GM18951 (cell line): ENCODE measurements at regions not wholly inside any gene's neighbourhood (a gene's known extent, or its start where the extent isn't known, plus 50 kb on each side); places are given as distances from the start of the nearest gene placed in this dataset.

Source experiments
- POLR2A ChIP-seq: IDR thresholded peaks from 4 replicates; pipeline ENCODE4 v1.6.1; 2011; ENCODE audit warnings: mild to moderate bottlenecking; ENCODE audit not compliant: insufficient read length, insufficient read depth; ENCODE audit errors: extremely low read depth
- in situ Hi-C: fragments of 300-500 bp; cut with MboI; formaldehyde crosslinking; loops from one replicate; pipeline ENCODE4 v1.12.0; 2022; ENCODE audit warnings: low sequenced_read_pairs, mixed read lengths, inconsistent platforms; ENCODE audit not compliant: unreplicated experiment

GRCh38 chr17:72008236-72008876, 112.5 kb upstream of the SOX9 start:
- TF ChIP-seq POLR2A: no peak
- in situ Hi-C loops: no loop called here

- in situ Hi-C loops: no loop called here
- TF ChIP-seq POLR2A: no peak
These were observed 109.3 kb upstream of the SOX9 start for GRCh38 chr17:72011561-72011960.

GRCh38 chr17:72021417-72022041, 99.3 kb upstream of the SOX9 start:
- in situ Hi-C loops: no loop called here
- TF ChIP-seq POLR2A: no peak

- in situ Hi-C loops: no loop called here
- TF ChIP-seq POLR2A: no peak
These were observed 98.2 kb upstream of the SOX9 start for GRCh38 chr17:72022328-72023275.

- no peak for TF ChIP-seq POLR2A
- in situ Hi-C loops: no loop called here
These were observed 96.4 kb upstream of the SOX9 start for GRCh38 chr17:72024457-72024856.

- TF ChIP-seq POLR2A: no peak
- in situ Hi-C loops: no loop called here
These were observed 95.7 kb upstream of the SOX9 start for GRCh38 chr17:72025113-72025512.

- peak; percentile 54 for TF ChIP-seq POLR2A
- in situ Hi-C loops: no loop called here
These were observed 90.5 kb upstream of the SOX9 start for GRCh38 chr17:72030067-72030899.

- no peak for TF ChIP-seq POLR2A
- in situ Hi-C loops: no loop called here
These were observed 89.5 kb upstream of the SOX9 start for GRCh38 chr17:72031219-72031884.

- in situ Hi-C loops: no loop called here
- no peak for TF ChIP-seq POLR2A
These were observed 87.5 kb upstream of the SOX9 start for GRCh38 chr17:72033334-72033733.

GRCh38 chr17:72034000-72034399, 86.8 kb upstream of the SOX9 start:
- no peak for TF ChIP-seq POLR2A
- in situ Hi-C loops: no loop called here

- in situ Hi-C loops: no loop called here
- TF ChIP-seq POLR2A: no peak
These were observed 82.4 kb upstream of the SOX9 start for GRCh38 chr17:72038427-72038826.

GRCh38 chr17:72039490-72039889, 81.3 kb upstream of the SOX9 start:
- in situ Hi-C loops: no loop called here

More at GRCh38 chr17:72039490-72039889, 81.3 kb upstream of the SOX9 start:
- TF ChIP-seq POLR2A: no peak
